Effector memory CD8-positive, alpha-beta T cell (primary cell): ENCODE measurements at regions not wholly inside any gene's neighbourhood (a gene's known extent, or its start where the extent isn't known, plus 50 kb on each side); places are given as distances from the start of the nearest gene placed in this dataset.

Experiments
- ATAC-seq: fragments of 150-1000 bp; cut with Tn5 transposase; replicated peaks from 2 replicates; pipeline ENCODE4 v1.10.0; 2021; ENCODE audit warnings: mild to moderate bottlenecking, moderate library complexity
- DNase-seq, 3 experiments: peaks; one replicate each; pipeline ENCODE4 v3.0.0; 2021
- H3K27ac Mint-ChIP-seq, 2 donors: one replicate each; pipeline ENCODE4 v1.8.0; 2022; ENCODE audit warnings: mild to moderate bottlenecking in 2 of 2, mixed read lengths in 2 of 2, moderate library complexity in 2 of 2
- H3K27me3 Mint-ChIP-seq, 2 donors: one replicate each; pipeline ENCODE4 v1.8.0; 2022; ENCODE audit warnings: mixed read lengths in 2 of 2
- H3K36me3 Mint-ChIP-seq: one replicate; pipeline ENCODE4 v1.8.0; 2022; ENCODE audit warnings: mild to moderate bottlenecking, moderate library complexity, mixed read lengths; ENCODE audit not compliant: insufficient read depth
- H3K4me1 Mint-ChIP-seq, 2 donors: one replicate each; pipeline ENCODE4 v1.8.0; 2022; ENCODE audit warnings: low read depth in 2 of 2, mixed read lengths in 2 of 2
- H3K4me3 Mint-ChIP-seq, 2 donors: one replicate each; pipeline ENCODE4 v1.8.0; 2022; ENCODE audit warnings: mild to moderate bottlenecking in 2 of 2, mixed read lengths in 2 of 2, moderate library complexity in 2 of 2
- H3K9me3 Mint-ChIP-seq, 2 donors: one replicate each; pipeline ENCODE4 v1.8.0; 2022; ENCODE audit warnings: mixed read lengths in 2 of 2

DNA sequence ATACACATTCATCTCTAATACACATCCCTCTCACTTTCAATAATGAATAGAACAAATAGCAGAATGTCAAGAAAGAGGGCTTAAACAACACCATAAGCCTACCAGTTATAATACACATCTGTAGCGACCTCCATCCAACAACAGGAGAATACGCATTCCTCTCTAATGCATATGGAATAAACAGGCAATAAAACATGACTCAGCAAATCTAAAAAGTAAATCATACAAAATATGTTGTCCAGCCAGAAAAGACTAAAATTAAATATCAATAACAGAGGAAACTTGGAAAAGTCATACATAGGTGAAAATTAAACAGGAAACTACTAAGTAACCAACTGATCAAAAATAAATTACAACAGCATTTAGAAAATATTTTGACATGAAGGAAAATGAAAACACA, 1127.5 kb upstream of the NCAM2 start:
- Mint-ChIP-seq H3K4me1 (no peaks in the 10 kb centered on the region), H3K36me3 (no peaks in the 10 kb centered on the region), H3K27ac (no peak overlapping the region), H3K27me3 (no peaks in the 10 kb centered on the region), H3K9me3 (no peaks in the 10 kb centered on the region), H3K4me3 (no peak overlapping the region)
- DNase-seq (no peak), ATAC-seq (no peak)

DNA sequence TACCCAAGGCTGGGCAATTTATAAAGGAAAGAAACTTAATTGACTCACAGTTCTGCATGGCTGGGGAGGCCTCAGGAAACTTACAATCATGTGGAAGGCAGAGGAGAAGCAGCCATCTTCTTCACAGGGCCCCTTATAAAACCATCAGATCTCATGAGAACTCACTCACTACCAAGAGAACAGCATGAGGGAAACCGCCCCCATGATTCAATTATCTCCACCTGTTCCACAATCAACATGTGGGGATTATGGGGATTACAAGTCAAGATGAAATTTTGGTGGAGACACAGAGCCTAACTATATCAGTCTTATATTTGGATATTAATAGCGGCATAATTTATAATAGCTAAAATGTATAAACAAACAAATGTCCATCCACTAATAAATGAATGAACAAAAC, 1123.7 kb upstream of the NCAM2 start:
- ATAC-seq (no peak), DNase-seq (no peak)
- Mint-ChIP-seq H3K36me3 (no peaks in the 10 kb centered on the region), H3K27ac (no peak overlapping the region), H3K4me1 (no peaks in the 10 kb centered on the region), H3K9me3 (no peaks in the 10 kb centered on the region), H3K4me3 (no peak overlapping the region), H3K27me3 (no peaks in the 10 kb centered on the region)

DNA sequence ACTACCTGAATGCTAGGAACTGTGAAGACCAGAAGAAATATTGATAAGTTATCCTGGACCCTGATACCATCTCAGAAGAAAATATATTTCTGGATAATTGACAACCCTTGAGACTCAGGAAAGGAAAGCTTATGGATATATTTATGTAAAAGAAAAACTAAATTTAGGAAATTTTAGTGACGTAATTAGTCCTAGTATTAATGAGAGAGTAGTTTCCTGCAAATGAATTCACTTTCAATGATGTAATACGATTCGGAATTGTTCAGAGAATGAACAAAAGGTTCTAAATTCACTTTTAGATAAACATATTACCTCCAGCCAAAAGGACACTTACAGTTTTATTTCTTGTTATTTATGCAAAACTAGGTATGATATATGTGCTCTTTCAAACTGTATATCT, 1120.1 kb upstream of the NCAM2 start:
- H3K4me3 Mint-ChIP-seq, result no peak overlapping the region
- no peaks in the 10 kb centered on the region for H3K27me3 Mint-ChIP-seq
- no peak overlapping the region for H3K27ac Mint-ChIP-seq
- no peaks in the 10 kb centered on the region for H3K36me3 Mint-ChIP-seq
- no peak for DNase-seq
- H3K4me1 Mint-ChIP-seq, result no peaks in the 10 kb centered on the region
- ATAC-seq, result no peak
- no peaks in the 10 kb centered on the region for H3K9me3 Mint-ChIP-seq

- no peaks in the 10 kb centered on the region for H3K27me3 Mint-ChIP-seq
- no peaks in the 10 kb centered on the region for H3K4me1 Mint-ChIP-seq
- H3K36me3 Mint-ChIP-seq, result no peaks in the 10 kb centered on the region
- ATAC-seq (no peak), DNase-seq (no peak)
- no peak overlapping the region for H3K27ac Mint-ChIP-seq
- H3K4me3 Mint-ChIP-seq, result no peak overlapping the region
- H3K9me3 Mint-ChIP-seq, result peaks cover 8 to 17% of the 10 kb centered on the region in 2 donors
These were observed 1098.6 kb upstream of the NCAM2 start for GRCh38 chr21:19899645-19900044.

- Mint-ChIP-seq H3K4me1 (no peaks in the 10 kb centered on the region), H3K27me3 (no peaks in the 10 kb centered on the region), H3K27ac (no peak overlapping the region), H3K4me3 (no peak overlapping the region), H3K36me3 (no peaks in the 10 kb centered on the region), H3K9me3 (peaks cover 8 to 17% of the 10 kb centered on the region in 2 donors)
- DNase-seq, result no peak
- no peak for ATAC-seq
These were observed 1098.1 kb upstream of the NCAM2 start for GRCh38 chr21:19900149-19900548.

- ATAC-seq (no peak), DNase-seq (no peak)
- peaks cover 0 to 1% of the 10 kb centered on the region in 2 donors for H3K9me3 Mint-ChIP-seq
- no peak overlapping the region for H3K4me3 Mint-ChIP-seq
- no peak overlapping the region for H3K27ac Mint-ChIP-seq
- H3K36me3 Mint-ChIP-seq, result no peaks in the 10 kb centered on the region
- no peaks in the 10 kb centered on the region for H3K4me1 Mint-ChIP-seq
- H3K27me3 Mint-ChIP-seq, result no peaks in the 10 kb centered on the region
These were observed 1089.8 kb upstream of the NCAM2 start for GRCh38 chr21:19908390-19908789.

DNA sequence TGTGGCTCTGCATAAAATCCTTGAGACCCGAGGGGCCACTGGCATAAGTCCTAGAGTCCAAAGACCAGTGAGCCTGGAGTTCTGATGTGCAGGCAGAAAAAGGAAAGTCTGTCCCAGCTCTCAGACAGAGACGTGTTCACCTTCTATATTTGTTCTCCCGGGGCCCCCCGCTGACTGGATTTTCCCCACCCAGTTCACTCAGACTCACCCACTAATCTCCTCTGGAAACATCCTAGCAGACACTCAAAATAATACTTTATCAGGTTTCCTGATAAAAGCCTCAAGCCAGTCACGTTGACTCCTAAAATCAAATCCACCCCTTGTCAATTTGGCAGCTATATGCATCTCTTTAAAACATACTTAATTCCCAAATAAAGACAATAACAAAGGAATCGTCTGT, 1084.2 kb upstream of the NCAM2 start:
- no peaks in the 10 kb centered on the region for H3K9me3 Mint-ChIP-seq
- no peaks in the 10 kb centered on the region for H3K4me1 Mint-ChIP-seq
- no peaks in the 10 kb centered on the region for H3K27me3 Mint-ChIP-seq
- H3K4me3 Mint-ChIP-seq, result no peak overlapping the region
- no peak for ATAC-seq
- no peak overlapping the region for H3K27ac Mint-ChIP-seq
- no peaks in the 10 kb centered on the region for H3K36me3 Mint-ChIP-seq
- DNase-seq, result no peak

DNA sequence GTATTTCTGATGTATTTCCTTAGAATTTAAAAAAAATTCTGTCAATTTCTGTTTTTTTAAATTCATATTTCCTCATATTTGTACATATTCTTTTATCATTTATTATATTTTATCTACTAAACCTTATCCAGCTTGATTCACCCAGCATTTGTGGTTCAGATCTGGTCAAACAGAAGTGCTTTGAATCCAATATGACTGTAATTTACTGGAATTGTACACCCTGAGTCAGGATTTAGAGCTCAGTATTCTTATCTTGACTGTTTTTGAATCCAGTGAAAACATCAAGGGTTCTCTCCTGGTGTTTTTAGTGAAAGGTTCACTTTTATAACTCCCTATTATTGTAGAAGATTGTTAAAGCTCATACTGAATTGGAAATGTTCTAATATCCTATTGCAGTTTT, 1077.0 kb upstream of the NCAM2 start:
- ATAC-seq (no peak), DNase-seq (no peak)
- Mint-ChIP-seq H3K4me3 (no peak overlapping the region), H3K4me1 (no peaks in the 10 kb centered on the region), H3K36me3 (no peaks in the 10 kb centered on the region), H3K9me3 (no peaks in the 10 kb centered on the region), H3K27me3 (no peaks in the 10 kb centered on the region), H3K27ac (no peak overlapping the region)

DNA sequence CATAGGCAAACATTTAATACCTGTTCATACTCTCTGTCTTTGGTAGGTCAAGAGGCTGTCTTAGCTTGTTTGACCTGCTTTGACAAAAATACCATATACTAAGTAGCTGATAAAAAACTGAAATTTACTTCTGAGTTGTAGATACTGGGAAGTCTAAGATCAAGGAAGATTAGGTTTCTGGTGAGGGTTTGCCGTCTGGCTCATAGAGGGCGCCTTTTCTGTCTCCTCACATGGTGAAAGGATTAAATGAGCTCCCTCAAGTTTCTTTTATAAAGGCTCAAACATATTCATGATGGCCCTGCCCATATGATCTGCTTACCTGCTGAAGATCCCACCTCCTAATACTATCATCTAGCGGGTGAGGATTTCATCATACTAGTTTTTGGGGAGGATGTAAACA, 1076.1 kb upstream of the NCAM2 start:
- no peak for DNase-seq
- H3K36me3 Mint-ChIP-seq, result no peaks in the 10 kb centered on the region
- ATAC-seq, result no peak
- no peak overlapping the region for H3K4me3 Mint-ChIP-seq
- H3K27me3 Mint-ChIP-seq, result no peaks in the 10 kb centered on the region
- no peaks in the 10 kb centered on the region for H3K9me3 Mint-ChIP-seq
- no peaks in the 10 kb centered on the region for H3K4me1 Mint-ChIP-seq
- H3K27ac Mint-ChIP-seq, result no peak overlapping the region

DNA sequence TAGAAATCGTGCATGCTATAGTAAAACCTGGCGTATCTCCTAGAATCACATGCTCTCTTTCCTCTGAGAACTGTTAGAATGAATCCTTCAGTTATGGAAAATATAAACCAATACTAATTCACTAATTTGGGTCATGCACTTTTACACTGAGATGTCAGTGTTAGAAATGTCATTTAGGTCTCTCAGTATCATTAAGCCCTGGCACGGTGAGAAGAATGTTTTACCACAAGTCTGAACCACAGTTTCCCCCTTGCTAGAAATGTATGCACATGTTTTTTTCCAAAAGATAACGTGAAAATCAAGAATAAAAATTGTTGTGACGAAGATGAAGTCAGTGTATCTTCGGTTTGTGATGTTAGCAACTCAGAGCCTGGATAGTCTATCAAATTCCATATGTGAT, 1062.7 kb upstream of the NCAM2 start:
- no peak overlapping the region for H3K27ac Mint-ChIP-seq
- DNase-seq (no peak), ATAC-seq (no peak)
- H3K36me3 Mint-ChIP-seq, result no peaks in the 10 kb centered on the region
- no peaks in the 10 kb centered on the region for H3K4me1 Mint-ChIP-seq
- H3K9me3 Mint-ChIP-seq, result peaks cover 17 to 19% of the 10 kb centered on the region in 2 donors
- H3K4me3 Mint-ChIP-seq, result no peak overlapping the region
- no peaks in the 10 kb centered on the region for H3K27me3 Mint-ChIP-seq

DNA sequence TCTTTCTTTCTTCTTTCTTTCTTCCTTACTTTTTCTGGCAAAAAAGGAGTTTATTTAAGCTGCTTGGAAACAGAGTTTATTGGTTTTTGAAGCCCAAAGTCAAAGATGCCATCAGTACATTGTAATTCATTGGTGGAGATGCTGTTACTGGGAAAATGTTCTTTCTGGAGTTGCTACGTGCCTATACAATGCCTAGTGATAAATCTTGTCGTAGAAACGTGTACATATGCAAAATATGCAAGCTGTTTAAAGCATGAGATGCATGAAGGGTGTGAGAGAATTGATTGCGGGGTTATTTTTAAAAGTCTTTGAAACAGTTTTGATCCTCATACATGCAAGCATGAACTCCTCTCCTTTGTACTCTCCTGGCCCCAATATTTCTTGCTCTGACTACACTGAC, 1060.6 kb upstream of the NCAM2 start:
- no peaks in the 10 kb centered on the region for H3K27me3 Mint-ChIP-seq
- DNase-seq, result no peak
- no peak overlapping the region for H3K4me3 Mint-ChIP-seq
- H3K27ac Mint-ChIP-seq, result no peak overlapping the region
- H3K4me1 Mint-ChIP-seq, result no peaks in the 10 kb centered on the region
- peaks cover 12 to 25% of the 10 kb centered on the region in 2 donors for H3K9me3 Mint-ChIP-seq
- H3K36me3 Mint-ChIP-seq, result no peaks in the 10 kb centered on the region
- ATAC-seq, result no peak

DNA sequence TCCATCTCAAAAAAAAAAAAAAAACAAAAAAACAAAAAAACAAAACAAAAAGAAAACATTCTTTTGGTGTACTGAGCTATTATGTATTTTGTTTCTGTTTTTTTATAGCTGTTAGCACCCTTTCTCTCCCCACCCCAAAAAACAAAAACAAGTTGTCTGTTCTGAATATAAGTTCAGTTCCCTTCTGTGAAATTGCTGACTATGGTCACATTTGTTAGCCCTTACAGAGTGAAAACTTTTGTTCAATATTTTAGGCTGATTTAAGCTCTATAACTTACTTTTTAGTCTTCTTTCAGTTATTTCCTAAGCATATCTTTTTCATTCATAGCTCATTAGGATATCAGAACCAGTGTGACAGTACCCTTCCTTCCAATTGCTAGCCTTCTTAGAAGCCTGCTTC, 1056.6 kb upstream of the NCAM2 start:
- ATAC-seq (no peak), DNase-seq (no peak)
- Mint-ChIP-seq H3K27me3 (no peaks in the 10 kb centered on the region), H3K27ac (no peak overlapping the region), H3K4me3 (no peak overlapping the region), H3K4me1 (no peaks in the 10 kb centered on the region), H3K9me3 (peaks cover 9 to 41% of the 10 kb centered on the region in 2 donors), H3K36me3 (no peaks in the 10 kb centered on the region)

GRCh38 chr21:19950347-19950746, 1047.9 kb upstream of the NCAM2 start:
- Mint-ChIP-seq H3K4me3 (no peak overlapping the region), H3K27ac (no peak overlapping the region), H3K9me3 (peaks cover 7 to 9% of the 10 kb centered on the region in 2 donors), H3K27me3 (no peaks in the 10 kb centered on the region), H3K36me3 (no peaks in the 10 kb centered on the region), H3K4me1 (no peaks in the 10 kb centered on the region)
- no peak for ATAC-seq
- no peak for DNase-seq

- ATAC-seq (no peak), DNase-seq (no peak)
- H3K27ac Mint-ChIP-seq, result no peak overlapping the region
- H3K27me3 Mint-ChIP-seq, result no peaks in the 10 kb centered on the region
- no peak overlapping the region for H3K4me3 Mint-ChIP-seq
- H3K9me3 Mint-ChIP-seq, result peaks cover 7 to 18% of the 10 kb centered on the region in 2 donors
- H3K36me3 Mint-ChIP-seq, result no peaks in the 10 kb centered on the region
- H3K4me1 Mint-ChIP-seq, result no peaks in the 10 kb centered on the region
These were observed 1029.1 kb upstream of the NCAM2 start for GRCh38 chr21:19969156-19969555.

GRCh38 chr21:19981938-19982337, 1016.3 kb upstream of the NCAM2 start:
- no peaks in the 10 kb centered on the region for H3K4me1 Mint-ChIP-seq

More at GRCh38 chr21:19981938-19982337, 1016.3 kb upstream of the NCAM2 start:
- Mint-ChIP-seq H3K36me3 (no peaks in the 10 kb centered on the region), H3K27ac (no peak overlapping the region), H3K4me3 (no peak overlapping the region), H3K27me3 (no peaks in the 10 kb centered on the region), H3K9me3 (peaks cover 1 to 12% of the 10 kb centered on the region in 2 donors)
- ATAC-seq (no peak), DNase-seq (no peak)
